Upper lobe of left lung (tissue), 6 donors: ENCODE measurements at regions not wholly inside any gene's neighbourhood (a gene's known extent, or its start where the extent isn't known, plus 50 kb on each side); places are given as distances from the start of the nearest gene placed in this dataset.

ENCODE experiments used
- ATAC-seq, 2 donors: fragments of 200-7000 bp; cut with Tn5 transposase; one replicate each; pipeline ENCODE4 v1.9.1; 2022; ENCODE audit warnings: mild to moderate bottlenecking in 2 of 2, moderate library complexity in 2 of 2; ENCODE audit not compliant: low FRiP score in 2 of 2
- DNase-seq, 2 donors: peaks; one replicate each; pipeline ENCODE4 v3.0.0-alpha.2; 2019 to 2020
- H3K27ac ChIP-seq, 4 donors: fragments of 200-600 bp; sonication (generic); one replicate each; pipeline ENCODE4 v1.5.1; 2016 to 2019
- H3K27me3 ChIP-seq, 4 donors: fragments of 200-600 bp; sonication (generic); one replicate each; pipeline ENCODE4 v1.5.1; 2017 to 2019
- H3K36me3 ChIP-seq, 4 donors: fragments of 200-600 bp; sonication (generic); one replicate each; pipeline ENCODE4 v1.5.1; 2016 to 2019
- H3K4me1 ChIP-seq, 4 donors: fragments of 200-600 bp; sonication (generic); one replicate each; pipeline ENCODE4 v1.5.1; 2018 to 2019
- H3K4me3 ChIP-seq, 4 donors: fragments of 200-600 bp; sonication (generic); one replicate each; pipeline ENCODE4 v1.5.1; 2017 to 2019; ENCODE audit warnings: mild to moderate bottlenecking in 2 of 4, moderate library complexity in 1 of 4
- H3K9me3 ChIP-seq, 4 donors: fragments of 200-600 bp; sonication (generic); one replicate each; pipeline ENCODE4 v1.5.1; 2018 to 2019
- CTCF ChIP-seq, 6 experiments: fragments of 450-650 bp in 4 of 6; fragments of 200-600 bp in 2 of 6; sonication (generic) in 2 of 6; IDR thresholded peaks; one replicate each; pipeline ENCODE4 v1.5.1; 2016 to 2019; ENCODE audit warnings: antibody characterized with exemption in 6 of 6
- EP300 ChIP-seq, 4 donors: sonication (generic); formaldehyde crosslinking; IDR thresholded peaks; one replicate each; pipeline ENCODE4 v1.5.1; 2017; ENCODE audit warnings: antibody characterized with exemption in 4 of 4, control low read depth in 2 of 4
- POLR2A ChIP-seq, 4 donors: fragments of 450-650 bp; IDR thresholded peaks; one replicate each; pipeline ENCODE4 v1.5.1; 2016 to 2017; ENCODE audit warnings: antibody characterized with exemption in 4 of 4, mild to moderate bottlenecking in 2 of 4
- POLR2AphosphoS5 ChIP-seq, 2 donors: sonication (generic); formaldehyde crosslinking; IDR thresholded peaks; one replicate each; pipeline ENCODE4 v1.5.1; 2017; ENCODE audit warnings: antibody characterized with exemption in 2 of 2
- WGBS, 2 donors: methylation state at CpG; one replicate each; pipeline ENCODE4 v1.1.5; 2017 to 2018; 5-methylcytosine and 5-hydroxymethylcytosine counted together
- donor health status: DM: no; HTN: no; CAD: no; lungs with moderate emphysema.
- donor health status: DM: no; HTN: yes; CAD: no; lungs with severe emphysema.

- ATAC-seq = no peak
- no peaks in the 10 kb centered on the region for H3K27me3 ChIP-seq
Measured at GRCh38 chr9:135183069-135183468, 95.6 kb downstream of the OLFM1 start.

GRCh38 chr9:135183528-135184180, 96.2 kb downstream of the OLFM1 start:
- ATAC-seq (no peak), DNase-seq (no peak)
- Histone ChIP-seq H3K36me3 (no peaks in the 10 kb centered on the region), H3K4me1 (peaks cover 0 to 4% (median 2%) of the 10 kb centered on the region in 4 donors), H3K9me3 (no peaks in the 10 kb centered on the region), H3K27ac (no peak overlapping the region), H3K27me3 (no peaks in the 10 kb centered on the region), H3K4me3 (no peak overlapping the region)
- 45 to 47% methylated on average over 9 to 12 of the region's 12 CpGs for WGBS, 2 donors
- TF ChIP-seq EP300 (IDR thresholded peaks at IDR 0.05) (no peak), POLR2AphosphoS5 (IDR thresholded peaks at IDR 0.05) (no peak), CTCF (IDR thresholded peaks at IDR 0.05) (no peak), POLR2A (IDR thresholded peaks at IDR 0.05) (no peak)

More at GRCh38 chr9:135183069-135183468, 95.6 kb downstream of the OLFM1 start:
- Histone ChIP-seq H3K4me1 (peaks cover 0 to 4% (median 2%) of the 10 kb centered on the region in 4 donors), H3K9me3 (no peaks in the 10 kb centered on the region), H3K36me3 (no peaks in the 10 kb centered on the region), H3K27ac (no peak overlapping the region), H3K4me3 (no peak overlapping the region)
- TF ChIP-seq CTCF (IDR thresholded peaks at IDR 0.05) = no peak
- no peak for DNase-seq
- WGBS, 2 donors = 77 to 78% methylated on average over 7 of the region's 7 CpGs

GRCh38 chr9:135184181-135185053, 96.9 kb downstream of the OLFM1 start:
- no peaks in the 10 kb centered on the region for H3K27me3 ChIP-seq
- no peak overlapping the region for H3K27ac ChIP-seq
- 41 to 42% methylated on average over 24 to 37 of the region's 37 CpGs for WGBS, 2 donors
- H3K4me1 ChIP-seq = peaks cover 0 to 4% (median 2%) of the 10 kb centered on the region in 4 donors
- no peaks in the 10 kb centered on the region for H3K9me3 ChIP-seq
- ATAC-seq (no peak), DNase-seq (peak in 1 of 2 donors; percentile 52)
- TF ChIP-seq POLR2AphosphoS5 (IDR thresholded peaks at IDR 0.05) (no peak), CTCF (IDR thresholded peaks at IDR 0.05) (no peak), POLR2A (IDR thresholded peaks at IDR 0.05) (no peak), EP300 (IDR thresholded peaks at IDR 0.05) (no peak)
- H3K36me3 ChIP-seq = no peaks in the 10 kb centered on the region
- no peak overlapping the region for H3K4me3 ChIP-seq

- no peak for TF ChIP-seq EP300 (IDR thresholded peaks at IDR 0.05)
- TF ChIP-seq CTCF (IDR thresholded peaks at IDR 0.05) = no peak
- TF ChIP-seq POLR2AphosphoS5 (IDR thresholded peaks at IDR 0.05) = no peak
- no peak for TF ChIP-seq POLR2A (IDR thresholded peaks at IDR 0.05)
- Histone ChIP-seq H3K4me3 (no peak overlapping the region), H3K4me1 (peaks cover 0 to 4% (median 2%) of the 10 kb centered on the region in 4 donors), H3K36me3 (no peaks in the 10 kb centered on the region), H3K27ac (no peak overlapping the region), H3K27me3 (no peaks in the 10 kb centered on the region), H3K9me3 (no peaks in the 10 kb centered on the region)
- DNase-seq (peak in 1 of 2 donors; percentile 58), ATAC-seq (no peak)
- 77% methylated on average over 13 to 21 of the region's 21 CpGs for WGBS, 2 donors
Measured at GRCh38 chr9:135185060-135185459, 97.6 kb downstream of the OLFM1 start.
